ENCODE measurements at regions not wholly inside any gene's neighbourhood (a gene's known extent, or its start where the extent isn't known, plus 50 kb on each side); places are given as distances from the start of the nearest gene placed in this dataset.

- Histone ChIP-seq H3K18ac (ENCODE audit: insufficient read length, low read depth, low read length) (no peak overlapping the region), H4K20me1 (ENCODE audit: control insufficient read depth, insufficient read depth, insufficient read length) (no peaks in the 10 kb centered on the region), H3K56ac (ENCODE audit: insufficient read length, low read depth, low read length) (no peak overlapping the region), H2BK15ac (ENCODE audit: low read depth, low read length) (no peak overlapping the region), H3K4me2 (ENCODE audit: insufficient read depth, insufficient read length, low read length) (no peak overlapping the region), H3K4me1 (ENCODE audit: insufficient read depth, low read length) (no peaks in the 10 kb centered on the region), H3K27me3 (ENCODE audit: insufficient read depth, low read length) (no peaks in the 10 kb centered on the region), H2AK5ac (ENCODE audit: insufficient read length, low read length) (no peak overlapping the region), H3K14ac (ENCODE audit: insufficient read depth, low read length) (no peak overlapping the region), H2BK120ac (ENCODE audit: low read depth, low read length, poor library complexity, severe bottlenecking) (no peak overlapping the region), H2BK5ac (ENCODE audit: insufficient read length, low read length) (no peak overlapping the region), H3T11ph (ENCODE audit: low read length) (no peak overlapping the region), H3K23ac (ENCODE audit: insufficient read length, low read depth, low read length) (no peak overlapping the region), H3K23me2 (ENCODE audit: insufficient read length, low read depth, low read length, poor library complexity, severe bottlenecking) (no peaks in the 10 kb centered on the region), H2BK12ac (ENCODE audit: insufficient read length, low read depth, low read length) (no peak overlapping the region), H2BK20ac (ENCODE audit: low read depth, low read length, poor library complexity, severe bottlenecking) (no peak overlapping the region), H3K79me2 (ENCODE audit: insufficient read depth, low read length) (no peaks in the 10 kb centered on the region), H3K9me3 (ENCODE audit: control insufficient read depth, low read depth, low read length) (peaks cover 9% of the 10 kb centered on the region), H3K79me1 (ENCODE audit: insufficient read depth, low read depth, low read length, poor library complexity, severe bottlenecking) (no peaks in the 10 kb centered on the region), H4K8ac (replicated peaks; ENCODE audit: insufficient read length, low read depth, low read length) (no peak overlapping the region), H2AFZ (ENCODE audit: low read length) (no peak overlapping the region), H3K9ac (ENCODE audit: extremely low read depth, insufficient read length, low read length) (no peak overlapping the region), H4K91ac (ENCODE audit: insufficient read length, low read depth, low read length) (no peak overlapping the region), H4K5ac (ENCODE audit: insufficient read length, low read depth, low read length) (no peak overlapping the region), H3K4ac (ENCODE audit: low read depth, low read length) (no peak overlapping the region), H3K27ac (ENCODE audit: insufficient read length, low read depth, low read length) (no peak overlapping the region)
- Mint-ChIP-seq H3K9me3 (peaks cover 23 to 36% of the 10 kb centered on the region in 2 experiments), H3K27ac (no peak overlapping the region), H3K36me3 (ENCODE audit: insufficient read depth in 1 of 3, low read depth in 3 of 3) (peaks cover 14 to 36% (median 21%) of the 10 kb centered on the region in 3 experiments), H3K4me3 (no peak overlapping the region), H3K27me3 (ENCODE audit: low read depth) (no peaks in the 10 kb centered on the region), H3K4me1 (no peaks in the 10 kb centered on the region)
- TF ChIP-seq CTCF (conservative IDR thresholded peaks at IDR 0.05), result no peak
- no peak for DNase-seq
Observed at GRCh38 chr18:29608982-29609381, 1432.1 kb upstream of the CDH2 start.
